Dermis blood vessel endothelial cell (primary cell): ENCODE measurements at regions not wholly inside any gene's neighbourhood (a gene's known extent, or its start where the extent isn't known, plus 50 kb on each side); places are given as distances from the start of the nearest gene placed in this dataset.

Source experiments
- DNase-seq: peaks from one replicate; pipeline ENCODE4 v3.0.0; 2010

DNA sequence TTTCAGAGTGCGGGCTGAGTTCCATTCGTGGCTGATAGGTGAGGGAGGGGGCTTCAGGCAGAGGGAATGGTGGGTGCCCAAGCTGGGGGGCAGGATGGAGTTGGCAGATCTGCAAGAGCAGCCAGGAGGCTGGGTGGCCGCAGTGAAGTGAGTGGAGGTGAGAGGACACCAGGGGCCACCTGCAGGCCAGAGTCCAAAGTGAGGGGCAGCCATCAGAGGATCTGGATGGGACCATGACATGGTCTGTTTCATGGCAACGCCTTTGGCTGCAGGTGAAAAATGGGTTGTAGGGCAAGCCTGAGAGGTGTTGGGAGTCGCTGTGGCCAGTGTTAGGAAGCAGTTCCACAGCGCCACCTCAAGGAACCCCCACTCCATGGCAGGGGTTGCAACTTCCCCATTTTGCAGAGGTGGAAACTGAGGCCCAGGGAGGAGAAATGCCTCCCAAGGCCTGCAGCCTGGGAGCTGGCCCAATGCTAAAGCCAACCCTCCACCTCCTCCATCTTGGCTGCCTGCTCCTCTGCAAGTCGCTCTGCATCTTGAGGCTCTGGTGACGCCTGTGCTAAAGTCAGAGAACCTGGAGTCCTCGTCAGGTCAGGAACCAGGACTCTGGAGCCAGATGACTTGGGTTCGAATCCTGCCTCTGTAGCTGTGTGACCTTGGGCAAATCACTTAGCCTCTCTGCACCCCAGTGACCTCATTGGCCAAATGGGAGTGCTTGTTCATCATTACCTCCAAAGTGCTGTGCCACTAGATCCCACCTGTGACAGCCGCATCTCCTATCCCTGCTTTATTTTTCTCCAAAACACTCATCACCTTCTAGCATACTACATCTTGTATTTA, 153.8 kb downstream of the CEBPB start:
- DNase-seq, result no peak

DNA sequence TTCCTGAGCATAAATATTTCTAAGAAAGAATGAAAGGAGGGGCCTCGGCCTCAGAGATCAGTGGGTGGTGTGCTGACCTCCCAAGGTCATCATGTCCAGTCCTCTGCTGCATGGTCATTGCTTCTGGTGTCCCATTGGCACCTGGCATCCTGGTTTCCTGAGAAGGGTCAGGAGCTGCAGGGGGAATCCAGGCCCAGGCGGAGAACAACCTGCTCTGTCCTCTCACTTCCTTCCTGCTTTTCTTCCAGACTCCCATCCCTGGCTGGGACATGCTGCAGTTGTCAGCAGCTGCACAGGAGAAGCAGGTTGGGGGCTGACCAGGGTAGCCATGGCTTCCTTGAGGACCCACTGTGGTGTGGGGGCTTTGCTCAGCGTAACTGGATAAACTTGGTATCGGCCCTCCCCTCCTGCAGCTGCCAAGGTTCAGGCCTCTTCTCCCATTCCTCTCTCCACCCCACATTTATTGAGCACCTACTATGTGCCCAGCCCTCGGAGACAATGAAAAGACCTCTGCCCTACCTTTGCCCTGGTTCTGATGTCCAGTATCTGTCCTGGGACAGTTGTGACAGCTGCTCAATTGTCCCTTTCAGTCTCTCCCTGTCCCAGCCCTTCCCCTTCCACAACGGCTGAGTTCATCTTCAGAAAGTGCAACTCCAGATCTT, 155.2 kb downstream of the CEBPB start:
- peak; percentile 22 for DNase-seq

DNA sequence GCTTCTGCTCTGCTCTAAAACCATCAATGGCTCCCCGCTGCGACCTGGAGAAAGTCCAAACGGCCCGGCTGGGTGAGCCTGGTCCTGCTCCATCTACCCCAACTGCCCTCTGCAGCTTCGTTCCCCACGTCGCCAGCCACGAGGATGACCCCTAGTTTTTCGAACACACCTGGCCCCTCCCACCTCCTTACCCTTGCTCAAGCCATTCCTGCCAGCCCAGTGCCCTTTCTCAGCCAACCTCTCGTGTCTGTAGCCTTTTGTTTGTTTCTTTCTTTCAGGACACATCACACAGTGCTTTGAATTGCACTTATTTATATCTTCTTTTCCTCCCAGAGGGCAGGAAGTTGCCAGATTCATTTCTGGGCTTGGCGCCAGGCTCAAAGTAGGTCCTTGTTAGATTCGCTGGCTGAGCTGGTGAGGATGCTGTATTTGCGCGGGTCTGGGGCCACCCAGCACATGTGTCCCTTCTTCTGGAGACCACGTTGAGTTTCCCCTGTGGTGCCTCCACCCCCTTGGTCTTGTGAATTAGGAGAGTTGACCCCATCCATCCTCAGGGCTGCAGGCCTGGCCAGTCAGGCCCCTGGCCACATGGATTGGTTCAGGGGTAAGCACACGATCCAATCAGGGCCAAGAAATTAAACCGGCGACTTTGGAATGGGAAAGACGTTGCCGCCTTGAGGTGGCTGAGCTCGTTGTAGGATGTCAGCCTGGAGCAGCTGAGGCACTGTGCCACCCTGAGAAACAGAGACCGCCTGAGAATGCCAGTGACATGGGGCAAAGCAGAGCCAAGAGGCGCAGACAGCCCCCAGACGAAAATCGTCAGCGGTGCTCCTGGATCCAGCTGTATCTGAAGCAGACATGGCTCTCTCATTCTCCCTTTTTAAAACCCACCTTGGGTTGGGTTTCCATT, 156.0 kb downstream of the CEBPB start:
- DNase-seq, result peak; percentile 80

DNA sequence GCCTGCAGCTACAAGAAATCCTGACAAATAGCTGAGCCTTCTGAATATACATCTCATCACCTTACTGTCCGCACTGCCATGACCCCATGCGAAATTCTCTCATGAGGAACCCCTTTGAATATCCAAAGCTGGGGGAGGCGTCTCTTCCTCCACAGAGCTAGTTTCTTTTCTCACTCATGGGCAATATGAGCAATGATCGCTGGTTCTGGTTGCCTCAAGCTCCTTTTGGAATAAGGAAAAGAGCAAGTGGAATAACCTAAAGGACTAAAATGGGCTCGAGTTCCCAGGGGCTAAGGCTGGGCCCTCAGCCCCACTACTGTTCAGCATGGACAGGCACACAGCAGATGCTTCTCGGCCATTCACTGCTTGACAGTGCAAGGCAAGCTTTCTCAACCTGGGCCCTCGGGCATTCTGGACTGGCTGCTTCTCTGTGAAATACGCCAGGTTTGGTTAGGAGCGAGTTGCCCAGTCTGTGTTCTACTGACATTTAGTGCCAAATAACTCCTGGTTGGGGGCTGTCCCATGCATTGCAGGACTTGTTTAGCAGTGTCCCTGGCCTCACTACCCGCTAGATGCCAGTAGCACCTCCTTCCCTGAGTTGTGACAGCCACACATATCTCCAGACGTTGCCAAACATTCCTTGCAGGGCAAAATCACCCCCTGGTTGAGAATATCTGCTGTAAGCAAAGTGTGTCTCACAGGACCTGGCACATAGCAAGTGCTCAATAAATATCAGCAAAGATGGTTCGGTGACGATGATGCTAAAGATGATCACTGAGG, 156.8 kb downstream of the CEBPB start:
- DNase-seq, result no peak

DNA sequence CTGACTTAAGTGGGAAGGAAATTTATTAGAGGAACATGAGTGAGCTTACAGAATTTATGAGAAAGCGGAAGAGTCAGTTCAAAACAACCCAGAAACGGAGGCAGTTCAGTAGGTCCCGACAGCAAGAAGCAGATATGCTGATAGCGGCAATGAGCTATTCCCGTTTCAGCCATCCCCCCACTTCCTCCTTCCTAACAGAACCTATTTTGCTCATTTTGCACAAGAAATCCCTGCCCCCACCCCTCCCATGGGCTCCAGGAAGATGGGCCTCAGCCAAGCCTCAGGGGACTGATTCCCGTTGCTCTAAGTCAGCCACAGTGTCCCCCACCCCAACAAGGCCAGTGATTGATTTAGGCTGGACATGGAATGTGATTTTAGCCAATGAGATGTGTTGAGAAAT, 157.5 kb downstream of the CEBPB start:
- no peak for DNase-seq

DNA sequence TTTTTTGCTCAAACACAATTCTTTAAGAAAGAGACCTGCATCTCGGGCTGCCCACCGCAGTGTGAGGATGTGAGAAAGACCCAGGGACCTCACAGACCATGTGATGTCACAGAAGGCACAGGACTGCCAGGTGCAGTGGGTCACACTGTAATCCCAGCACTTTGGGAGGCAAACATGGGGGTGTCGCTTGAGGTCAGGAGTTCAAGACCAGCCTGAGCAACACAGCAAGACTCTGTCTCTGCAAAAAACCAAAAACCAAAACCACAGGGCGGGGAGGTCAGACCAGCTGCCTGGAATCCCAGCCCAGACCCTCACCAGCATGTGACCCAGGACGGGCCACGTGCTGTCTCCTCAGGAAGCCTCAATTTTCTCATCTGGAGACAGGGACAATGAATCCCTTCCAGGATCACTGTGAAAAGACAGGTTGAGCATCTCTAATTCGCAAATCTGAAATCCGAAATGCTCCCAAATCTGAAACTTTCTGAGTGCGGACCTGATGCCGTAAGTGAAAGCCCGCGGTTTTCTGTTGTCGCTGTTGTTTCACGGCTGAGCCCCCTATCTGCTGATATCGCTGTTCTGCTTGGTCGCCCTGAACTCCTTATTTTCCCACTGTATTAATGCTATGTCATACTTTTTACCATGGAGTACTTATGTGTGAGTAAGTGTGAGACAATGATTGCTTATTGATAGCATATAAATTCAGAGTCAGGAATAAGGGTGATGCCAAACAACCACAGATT, 159.5 kb upstream of the PTPN1 start:
- DNase-seq, result no peak

DNA sequence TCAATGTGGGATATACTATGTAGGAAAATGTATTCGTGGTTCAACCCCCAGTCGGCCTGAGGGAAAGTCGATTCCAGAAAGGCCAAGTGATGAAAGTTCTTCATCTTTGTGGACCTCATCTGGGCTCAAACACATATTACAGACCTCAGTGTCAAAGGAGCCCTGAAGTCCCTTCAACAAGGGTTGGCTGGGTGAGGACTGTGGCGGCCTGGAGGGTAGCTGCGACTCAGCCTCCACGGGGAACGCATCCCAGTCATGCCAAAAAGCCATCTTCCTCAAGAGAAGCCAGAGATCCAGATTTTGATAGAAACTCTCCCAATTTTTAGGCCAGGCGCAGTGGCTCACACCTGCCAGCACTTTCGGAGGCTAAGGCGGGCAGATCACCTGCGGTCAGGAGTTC, 158.6 kb upstream of the PTPN1 start:
- no peak for DNase-seq

DNA sequence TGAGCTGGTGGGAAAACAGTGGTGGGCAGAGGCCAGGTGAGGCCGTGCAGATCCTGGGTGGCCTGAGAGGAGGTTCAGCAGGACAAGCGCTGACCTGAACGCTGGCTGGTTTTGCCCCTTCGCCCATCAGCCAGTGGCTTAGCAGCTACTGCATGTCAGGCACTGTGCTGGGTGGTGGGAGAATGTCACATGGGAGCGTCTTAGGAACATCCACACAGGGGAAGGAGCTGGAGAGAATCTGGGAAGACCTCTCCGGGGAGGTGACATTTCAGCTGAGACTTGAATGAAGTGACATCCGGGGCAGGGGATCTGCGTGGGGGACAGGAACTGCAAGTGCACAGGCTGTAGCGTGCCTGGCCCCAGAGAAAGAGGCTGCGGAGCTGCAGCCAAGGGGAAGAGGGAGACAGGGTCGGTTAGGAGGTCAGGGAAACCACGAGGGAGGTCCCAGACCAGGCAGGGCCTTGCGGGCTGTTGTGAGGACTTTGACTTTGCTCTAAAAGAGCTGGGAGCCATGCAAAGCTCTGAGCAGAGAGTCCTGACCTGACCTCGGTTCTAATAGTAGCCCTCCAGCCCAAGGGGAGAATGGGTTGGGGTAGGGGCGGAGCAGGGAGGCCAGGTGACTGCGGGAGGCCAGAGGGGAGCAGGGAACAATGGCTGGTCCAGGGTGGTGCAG, 156.8 kb upstream of the PTPN1 start:
- no peak for DNase-seq

DNA sequence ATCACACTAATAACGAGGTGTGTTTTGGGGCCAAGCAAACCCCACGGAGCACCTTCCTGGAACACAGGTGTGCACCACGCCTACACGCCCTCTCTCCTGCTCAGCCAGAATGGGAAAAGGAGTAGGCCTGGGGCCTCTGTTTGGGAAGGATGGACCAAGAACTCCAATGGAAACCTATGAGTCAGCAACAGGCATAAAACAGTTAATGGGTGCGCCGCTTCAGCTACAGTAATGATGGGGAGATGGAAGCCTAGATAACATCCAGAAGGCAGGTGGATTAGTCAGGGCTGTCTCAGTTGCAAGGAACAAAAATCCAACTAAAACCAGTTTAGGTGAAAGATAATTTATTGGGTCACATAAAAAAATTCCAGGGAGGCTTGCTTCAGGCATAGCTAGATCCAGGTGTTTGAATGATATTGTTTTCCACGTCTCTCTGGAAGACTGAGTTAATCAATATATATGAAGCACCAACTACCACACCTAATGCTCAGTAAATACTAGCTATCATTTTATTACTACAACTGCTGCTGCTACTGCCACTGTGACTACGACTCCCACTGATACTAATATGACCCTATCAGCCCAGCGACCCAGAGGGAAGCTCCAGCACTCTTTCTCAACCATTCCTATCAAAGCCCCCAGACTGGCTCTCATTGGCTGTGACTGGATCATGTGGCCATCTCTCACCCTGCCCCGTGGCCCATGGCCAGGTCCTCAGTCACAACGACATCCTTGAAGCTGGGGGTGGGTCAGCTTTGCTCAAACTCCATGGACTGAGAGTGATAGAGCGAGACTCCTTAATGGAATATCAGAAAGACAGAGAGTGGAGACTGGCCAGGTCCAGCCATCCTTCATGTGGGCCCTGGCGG, 155.2 kb upstream of the PTPN1 start:
- no peak for DNase-seq

DNA sequence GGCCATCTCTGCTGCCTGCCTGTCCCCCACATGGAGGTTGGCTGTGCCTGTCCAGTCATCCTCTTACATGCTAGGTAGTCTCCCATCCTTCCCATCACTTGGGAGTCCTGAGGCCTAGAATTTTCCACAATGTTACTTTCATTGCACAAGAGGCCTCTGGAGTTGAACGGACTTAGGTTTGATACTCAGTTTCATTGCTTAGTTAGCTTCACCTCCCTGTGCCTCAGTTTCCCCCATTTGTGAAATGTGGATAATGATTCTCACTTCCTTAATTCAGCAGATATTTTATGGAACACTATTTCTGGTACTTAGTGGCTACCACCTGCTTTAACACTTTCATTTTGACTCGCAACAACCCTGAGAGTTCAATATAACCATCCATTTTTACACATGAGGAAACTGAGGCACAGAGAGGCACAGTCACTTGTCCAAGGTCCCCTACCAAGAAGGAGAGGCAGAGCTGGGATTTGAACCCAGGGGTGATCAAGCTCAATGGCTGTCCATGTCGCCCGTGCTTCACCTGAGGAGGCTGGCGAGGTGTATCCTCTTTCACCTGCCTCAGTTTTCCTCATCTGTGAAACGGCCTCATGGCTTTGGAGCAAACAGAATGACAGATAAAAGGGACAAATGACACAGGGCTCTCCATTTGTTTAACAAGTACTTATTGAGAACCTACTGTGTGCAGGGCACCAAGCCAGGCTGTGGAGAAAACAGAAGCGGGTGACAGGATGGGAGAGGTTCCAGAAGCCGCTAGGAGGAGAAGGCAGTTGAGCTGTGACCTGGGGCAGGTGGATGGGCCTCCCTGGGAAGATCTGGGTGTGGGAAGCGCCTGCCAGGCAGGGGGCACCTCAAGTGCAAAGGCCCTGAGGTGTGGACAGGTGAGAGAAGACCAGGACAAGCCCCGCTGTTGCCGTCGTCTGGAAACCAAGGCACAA, 154.3 kb upstream of the PTPN1 start:
- DNase-seq, result no peak

DNA sequence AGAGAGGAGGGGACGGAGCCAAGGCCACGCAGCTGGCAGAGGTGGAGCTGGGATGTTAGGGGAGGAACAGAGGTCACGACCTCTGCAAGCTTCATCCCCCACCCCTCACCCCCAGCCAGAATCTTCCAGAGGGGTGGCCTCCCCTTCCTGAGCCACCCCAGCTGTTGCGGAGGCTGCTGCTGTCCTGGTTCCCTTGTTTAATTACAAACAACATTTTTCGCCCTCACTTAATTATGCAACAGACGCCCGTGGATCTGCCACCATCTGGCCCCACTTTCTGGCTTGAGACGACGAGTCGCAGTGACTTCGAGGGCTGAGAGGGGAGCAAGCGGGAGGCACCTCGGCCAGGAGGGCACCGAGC, 153.7 kb upstream of the PTPN1 start:
- DNase-seq, result no peak

DNA sequence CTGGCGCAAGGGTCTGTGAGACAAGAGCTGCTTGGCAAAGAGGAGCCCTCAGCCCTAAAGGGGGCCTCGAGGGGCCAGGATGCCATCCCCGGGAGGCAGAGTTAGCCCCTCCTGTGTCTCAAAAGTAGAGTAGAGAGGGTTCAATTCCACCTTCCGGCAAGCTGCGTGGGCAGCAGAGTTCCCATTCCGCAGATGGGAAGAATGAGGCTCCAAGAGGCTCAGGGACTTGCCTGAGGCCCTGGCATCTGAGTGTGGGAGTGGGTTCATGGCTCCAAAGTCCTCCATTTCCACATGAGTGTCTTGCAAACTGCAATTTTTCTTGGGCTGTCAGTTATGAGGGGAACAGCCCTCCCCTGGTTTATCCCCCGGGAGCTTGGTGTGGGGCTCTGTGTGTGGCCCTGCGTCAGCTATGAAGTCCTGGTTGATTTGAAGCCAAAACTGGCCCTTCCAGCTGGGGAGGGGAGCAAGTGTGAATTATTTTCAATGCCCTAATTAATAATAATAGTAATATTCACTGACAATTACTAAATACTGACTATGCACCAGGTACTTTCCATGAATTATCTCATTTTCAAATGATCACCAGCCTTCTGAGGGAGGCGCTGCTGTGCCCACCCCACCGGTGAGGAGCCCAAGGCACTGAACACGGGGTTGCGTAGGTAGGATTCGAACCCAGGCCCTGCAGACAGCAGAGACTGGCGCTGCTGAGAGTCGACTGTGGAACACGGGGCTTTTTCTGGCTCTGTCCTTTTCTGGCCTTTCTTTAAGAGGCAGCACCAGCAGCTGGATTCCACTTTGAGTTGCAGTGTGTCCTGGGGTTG, 153.0 kb upstream of the PTPN1 start:
- no peak for DNase-seq

DNA sequence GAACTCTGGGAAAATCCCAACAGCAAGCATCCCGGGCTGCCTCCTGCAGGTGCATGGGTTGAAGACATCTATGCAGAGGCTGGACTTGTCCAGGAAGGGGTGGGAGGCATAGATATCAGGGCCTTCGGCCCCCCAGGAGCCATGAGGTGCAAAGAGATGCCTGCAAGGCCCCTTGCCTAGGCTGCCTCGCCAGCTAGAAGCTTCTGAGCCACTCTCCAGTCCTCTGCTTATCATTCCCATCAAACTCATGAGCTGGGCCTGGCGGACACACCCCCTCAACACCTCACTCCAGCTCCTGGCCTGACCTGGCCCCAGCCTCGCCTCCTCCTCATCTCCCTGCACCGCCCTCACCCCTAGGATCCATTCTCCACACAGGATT, 152.4 kb upstream of the PTPN1 start:
- no peak for DNase-seq

DNA sequence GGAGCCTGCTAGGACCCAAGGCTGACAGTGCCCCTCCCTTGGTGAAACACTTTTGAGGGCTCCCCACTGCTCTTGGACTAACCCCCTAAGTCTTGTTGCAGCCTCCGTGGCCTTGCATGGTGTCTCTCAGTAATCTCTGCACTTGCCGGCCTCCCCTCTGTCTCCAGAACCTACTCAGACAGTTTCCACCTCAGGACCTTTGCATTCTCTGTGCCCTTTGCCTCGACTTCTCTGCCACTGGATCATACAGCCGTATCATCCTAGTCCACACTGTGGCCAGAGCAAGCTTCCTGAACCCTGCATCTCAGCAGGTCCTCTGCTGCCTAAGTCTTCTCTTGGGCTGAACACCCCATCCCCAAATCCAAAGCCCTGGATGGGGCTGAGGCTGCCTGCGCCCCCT, 152.0 kb upstream of the PTPN1 start:
- DNase-seq, result no peak

DNA sequence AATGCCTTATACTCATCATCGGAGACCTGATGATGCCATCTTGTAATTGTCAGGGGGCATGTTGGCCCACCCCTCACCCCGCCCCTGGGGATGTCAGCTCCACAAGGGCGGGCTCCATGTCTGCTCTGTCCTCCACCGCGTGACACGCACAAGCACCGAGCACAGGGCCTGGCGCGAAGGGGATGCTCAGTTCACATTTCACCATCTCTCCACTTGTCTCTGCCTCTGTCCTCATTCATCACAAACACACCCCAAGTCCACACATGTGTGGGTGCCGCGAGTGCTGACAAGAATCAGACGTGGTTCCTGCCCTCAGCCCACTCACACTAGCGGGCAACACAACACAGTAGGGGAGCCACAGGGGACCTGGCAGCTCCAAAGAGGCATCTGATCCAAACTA, 151.2 kb upstream of the PTPN1 start:
- no peak for DNase-seq

DNA sequence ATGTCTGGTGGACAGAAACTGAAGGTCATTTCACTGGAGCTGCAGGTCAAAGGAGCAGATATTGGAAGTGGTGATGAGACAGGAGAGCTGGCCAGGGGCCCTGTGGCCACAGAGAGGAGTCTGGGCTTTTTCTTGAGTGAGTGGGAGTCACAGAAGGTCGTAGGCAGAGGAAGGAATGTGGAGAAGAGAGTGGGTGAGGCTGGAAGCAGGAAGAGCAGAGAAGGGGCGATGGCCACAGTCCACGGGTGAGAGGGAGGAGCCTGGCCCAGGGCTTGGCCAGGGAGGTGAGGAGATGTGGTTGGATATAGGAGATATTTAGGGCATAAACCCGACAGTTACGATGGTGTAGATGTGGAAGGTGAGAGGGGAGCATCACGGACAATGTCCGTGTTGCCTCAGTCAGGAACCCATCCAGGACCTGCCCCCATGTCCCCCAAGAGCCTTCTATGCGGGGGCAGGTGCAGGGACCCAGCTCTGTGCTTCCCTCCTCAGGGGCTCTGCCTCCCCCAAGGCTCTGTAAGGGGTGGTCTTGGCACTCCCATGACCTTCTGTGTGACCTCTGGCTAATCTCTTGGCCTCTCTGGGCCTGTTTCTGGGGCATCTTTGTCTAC, 150.5 kb upstream of the PTPN1 start:
- DNase-seq, result no peak

DNA sequence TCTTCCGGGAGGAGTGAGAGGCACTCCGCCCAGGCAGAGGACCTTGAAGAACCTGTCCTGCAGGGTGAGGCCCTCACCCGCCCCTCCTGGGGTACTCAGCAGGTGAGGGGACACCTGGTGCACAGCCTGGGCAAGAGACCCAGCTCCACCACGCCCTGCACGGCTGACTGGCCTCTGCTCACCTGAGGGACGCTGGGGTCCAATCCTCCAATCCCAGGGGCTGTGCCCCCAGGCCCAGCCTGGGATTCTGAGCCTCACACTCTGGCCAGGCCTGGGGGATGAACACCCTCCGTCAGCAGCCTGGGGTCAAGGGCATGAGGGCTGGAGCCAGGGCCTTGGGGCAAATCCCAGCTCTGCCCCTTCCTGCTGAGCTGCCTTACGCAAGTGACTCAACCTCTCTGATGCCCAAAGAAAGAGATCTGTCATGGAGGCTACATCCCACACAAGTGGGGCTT, 149.9 kb upstream of the PTPN1 start:
- DNase-seq, result no peak

DNA sequence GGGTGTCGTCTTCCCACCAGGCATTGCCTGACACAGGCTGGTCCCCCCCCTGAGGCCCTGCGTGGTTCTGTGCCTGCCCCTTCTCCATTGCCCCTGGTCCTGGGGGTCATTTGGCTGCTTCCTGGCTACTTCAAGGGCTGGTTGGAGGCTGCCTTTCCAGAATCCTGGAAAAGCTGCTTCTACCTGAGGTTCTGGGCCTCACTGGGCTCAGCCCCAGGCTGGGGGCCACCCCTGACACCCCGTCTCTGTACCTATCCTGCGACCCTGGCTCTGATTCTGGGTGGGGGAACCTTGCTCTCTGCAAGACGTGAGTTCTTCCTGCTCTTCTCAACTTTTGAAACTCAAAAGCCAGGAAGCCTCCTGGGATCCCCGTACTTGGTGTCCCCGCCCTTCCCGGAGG, 149.3 kb upstream of the PTPN1 start:
- no peak for DNase-seq
